ENCODE measurements at regions not wholly inside any gene's neighbourhood (a gene's known extent, or its start where the extent isn't known, plus 50 kb on each side); places are given as distances from the start of the nearest gene placed in this dataset.

GRCh38 chr4:27602172-27602571 lies 741.5 kb downstream of the STIM2 start:
- H3K27ac ChIP-seq = no peak overlapping the region
- no peaks in the 10 kb centered on the region for H3K4me1 ChIP-seq
- intact Hi-C loops (cut with DNase I) = no loop called here
- DNase-seq (no peak), ATAC-seq (no peak), FAIRE-seq (no peak)
- no peak for TF ChIP-seq CTCF (IDR thresholded peaks at IDR 0.05)
- no peaks in the 10 kb centered on the region for H3K27me3 ChIP-seq
- no peaks in the 10 kb centered on the region for H3K36me3 ChIP-seq
- H3K9me3 ChIP-seq = no peaks in the 10 kb centered on the region
- H3K4me3 ChIP-seq = no peak overlapping the region

GRCh38 chr4:27604692-27605091 lies 744.1 kb downstream of the STIM2 start:
- Histone ChIP-seq H3K4me3 (no peak overlapping the region), H3K4me1 (no peaks in the 10 kb centered on the region), H3K36me3 (no peaks in the 10 kb centered on the region), H3K9me3 (no peaks in the 10 kb centered on the region), H3K27me3 (no peaks in the 10 kb centered on the region), H3K27ac (no peak overlapping the region)
- FAIRE-seq = no peak
- intact Hi-C loops (cut with DNase I) = no loop called here
- WGBS, 2 donors = 60% methylated on average over 3 of the region's 3 CpGs
- DNase-seq = no peak
- ATAC-seq = no peak
- TF ChIP-seq CTCF (IDR thresholded peaks at IDR 0.05) = no peak

- no peak for FAIRE-seq
- TF ChIP-seq CTCF (IDR thresholded peaks at IDR 0.05) = no peak
- intact Hi-C loops (cut with DNase I) = no loop called here
These were observed 755.5 kb downstream of the STIM2 start for GRCh38 chr4:27616166-27616565.

GRCh38 chr4:27619435-27619834 lies 758.8 kb downstream of the STIM2 start:
- FAIRE-seq (no peak), ATAC-seq (no peak), DNase-seq (no peak)
- H3K27ac ChIP-seq = no peak overlapping the region
- TF ChIP-seq CTCF (IDR thresholded peaks at IDR 0.05) = no peak
- H3K4me1 ChIP-seq = no peaks in the 10 kb centered on the region
- H3K36me3 ChIP-seq = no peaks in the 10 kb centered on the region
- H3K27me3 ChIP-seq = no peaks in the 10 kb centered on the region
- no peak overlapping the region for H3K4me3 ChIP-seq
- H3K9me3 ChIP-seq = no peaks in the 10 kb centered on the region
- intact Hi-C loops (cut with DNase I) = no loop called here

More at GRCh38 chr4:27616166-27616565, 755.5 kb downstream of the STIM2 start:
- DNase-seq (no peak), ATAC-seq (no peak)
- H3K27me3 ChIP-seq = no peaks in the 10 kb centered on the region
- H3K9me3 ChIP-seq = no peaks in the 10 kb centered on the region
- no peak overlapping the region for H3K27ac ChIP-seq
- no peak overlapping the region for H3K4me3 ChIP-seq
- no peaks in the 10 kb centered on the region for H3K36me3 ChIP-seq
- no peaks in the 10 kb centered on the region for H3K4me1 ChIP-seq

GRCh38 chr4:27620886-27621285 lies 760.2 kb downstream of the STIM2 start:
- Histone ChIP-seq H3K4me3 (no peak overlapping the region), H3K27me3 (no peaks in the 10 kb centered on the region), H3K36me3 (no peaks in the 10 kb centered on the region), H3K4me1 (no peaks in the 10 kb centered on the region), H3K9me3 (no peaks in the 10 kb centered on the region), H3K27ac (no peak overlapping the region)
- FAIRE-seq (no peak), ATAC-seq (no peak), DNase-seq (no peak)
- intact Hi-C loops (cut with DNase I) = no loop called here
- TF ChIP-seq CTCF (IDR thresholded peaks at IDR 0.05) = no peak
